ENCODE measurements at regions not wholly inside any gene's neighbourhood (a gene's known extent, or its start where the extent isn't known, plus 50 kb on each side); places are given as distances from the start of the nearest gene placed in this dataset.

DNA sequence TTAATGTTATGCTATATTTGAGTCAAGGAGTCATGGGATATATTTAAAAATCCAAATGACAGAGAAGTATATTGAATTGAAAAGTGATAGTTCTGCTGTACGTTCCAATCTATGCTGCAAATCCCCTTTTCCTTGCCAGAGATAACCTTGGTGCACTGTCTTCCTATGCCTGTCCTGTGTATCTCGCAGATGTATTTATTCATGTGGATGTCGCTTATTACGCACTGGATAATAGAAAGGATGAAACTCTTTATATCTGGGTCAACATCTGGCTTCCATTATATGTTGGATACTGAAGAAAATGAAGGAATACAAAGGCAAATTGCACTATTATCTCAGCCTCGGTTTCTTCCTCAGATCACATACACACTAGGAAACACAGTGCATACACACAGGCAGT, 331.3 kb downstream of the BCKDHB start:
- Histone ChIP-seq H3K27me3 (no peaks in the 10 kb centered on the region), H3K4me1 (peaks cover 15% of the 10 kb centered on the region), H3K27ac (no peak overlapping the region), H3K4me3 (no peak overlapping the region), H3K36me3 (no peaks in the 10 kb centered on the region), H3K9me3 (no peaks in the 10 kb centered on the region)
- DNase-seq (ENCODE audit: extremely low spot score in 2 of 2) = no peak
- no peak for TF ChIP-seq POLR2A (IDR thresholded peaks at IDR 0.05)
- no peak for TF ChIP-seq CTCF (IDR thresholded peaks at IDR 0.05)
- TF ChIP-seq POLR2AphosphoS5 (IDR thresholded peaks at IDR 0.05; ENCODE audit: insufficient read depth in 1 of 2, low read depth in 1 of 2) = no peak
- intact Hi-C loops (cut with DNase I) = no loop called here

DNA sequence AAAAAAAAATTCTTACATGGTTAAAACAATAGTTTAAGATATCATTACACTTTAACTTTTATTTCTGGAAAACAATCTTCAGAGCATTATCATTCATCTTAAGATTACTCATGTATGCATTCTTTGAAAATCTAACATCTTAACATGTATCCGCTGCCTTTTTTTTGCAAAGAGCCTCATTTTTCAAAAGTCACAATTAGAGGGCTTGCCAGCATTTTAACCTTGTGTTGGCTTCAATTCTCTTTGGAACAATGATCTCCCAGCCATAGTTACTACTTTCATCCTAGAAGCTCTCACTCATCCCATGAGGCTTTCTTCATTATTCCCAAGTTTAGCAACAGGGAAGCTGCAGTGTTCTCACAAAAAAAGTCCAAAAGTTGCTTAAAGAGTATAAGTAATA, 330.8 kb downstream of the BCKDHB start:
- H3K27me3 ChIP-seq = no peaks in the 10 kb centered on the region
- no peaks in the 10 kb centered on the region for H3K9me3 ChIP-seq
- H3K4me3 ChIP-seq = no peak overlapping the region
- H3K36me3 ChIP-seq = no peaks in the 10 kb centered on the region
- peaks cover 15% of the 10 kb centered on the region for H3K4me1 ChIP-seq
- intact Hi-C loops (cut with DNase I) = no loop called here
- TF ChIP-seq POLR2AphosphoS5 (IDR thresholded peaks at IDR 0.05; ENCODE audit: insufficient read depth in 1 of 2, low read depth in 1 of 2) (no peak), CTCF (IDR thresholded peaks at IDR 0.05) (no peak), POLR2A (IDR thresholded peaks at IDR 0.05) (no peak)
- no peak overlapping the region for H3K27ac ChIP-seq
- DNase-seq (ENCODE audit: extremely low spot score in 2 of 2) = no peak

GRCh38 chr6:80436663-80437062, 330.2 kb downstream of the BCKDHB start:
- TF ChIP-seq POLR2A (IDR thresholded peaks at IDR 0.05) = no peak
- TF ChIP-seq POLR2AphosphoS5 (IDR thresholded peaks at IDR 0.05; ENCODE audit: insufficient read depth in 1 of 2, low read depth in 1 of 2) = no peak
- TF ChIP-seq CTCF (IDR thresholded peaks at IDR 0.05) = no peak
- H3K36me3 ChIP-seq = no peaks in the 10 kb centered on the region
- DNase-seq (ENCODE audit: extremely low spot score in 2 of 2) = no peak
- H3K27me3 ChIP-seq = no peaks in the 10 kb centered on the region
- H3K4me3 ChIP-seq = no peak overlapping the region
- peaks cover 15% of the 10 kb centered on the region for H3K4me1 ChIP-seq
- H3K9me3 ChIP-seq = no peaks in the 10 kb centered on the region
- H3K27ac ChIP-seq = no peak overlapping the region
- intact Hi-C loops (cut with DNase I) = no loop called here

DNA sequence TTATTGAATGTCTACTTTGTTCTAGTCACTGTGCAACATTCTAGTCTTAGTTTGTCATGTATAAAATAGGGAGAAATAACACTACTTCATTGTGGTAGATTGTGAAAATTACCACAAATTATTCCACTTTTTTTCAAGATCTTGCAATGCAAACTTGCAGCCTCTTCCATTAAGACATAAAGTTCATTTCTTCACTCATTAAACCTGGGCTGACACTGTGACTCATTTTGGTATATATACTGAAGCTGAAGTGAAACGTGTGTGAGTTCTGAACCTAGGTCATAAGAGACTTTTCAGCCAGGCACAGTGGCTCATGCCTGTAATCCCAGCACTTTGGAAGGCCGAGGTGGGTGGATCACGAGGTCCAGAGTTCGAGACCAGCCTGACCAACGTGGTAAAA, 329.0 kb downstream of the BCKDHB start:
- Histone ChIP-seq H3K27me3 (no peaks in the 10 kb centered on the region), H3K4me1 (peaks cover 15% of the 10 kb centered on the region), H3K36me3 (no peaks in the 10 kb centered on the region), H3K4me3 (no peak overlapping the region), H3K27ac (no peak overlapping the region), H3K9me3 (no peaks in the 10 kb centered on the region)
- TF ChIP-seq POLR2AphosphoS5 (IDR thresholded peaks at IDR 0.05; ENCODE audit: insufficient read depth in 1 of 2, low read depth in 1 of 2) (no peak), POLR2A (IDR thresholded peaks at IDR 0.05) (no peak), CTCF (IDR thresholded peaks at IDR 0.05) (no peak)
- no peak for DNase-seq (ENCODE audit: extremely low spot score in 2 of 2)
- intact Hi-C loops (cut with DNase I) = no loop called here

- no peaks in the 10 kb centered on the region for H3K27me3 ChIP-seq
- H3K27ac ChIP-seq = no peak overlapping the region
- no peaks in the 10 kb centered on the region for H3K36me3 ChIP-seq
- no peak for DNase-seq (ENCODE audit: extremely low spot score in 2 of 2)
- no peak overlapping the region for H3K4me3 ChIP-seq
- TF ChIP-seq CTCF (IDR thresholded peaks at IDR 0.05) = no peak
- intact Hi-C loops (cut with DNase I) = no loop called here
- H3K4me1 ChIP-seq = peaks cover 15% of the 10 kb centered on the region
- H3K9me3 ChIP-seq = no peaks in the 10 kb centered on the region
Measured at GRCh38 chr6:80434691-80435350, 328.4 kb downstream of the BCKDHB start.
